Progenitor cell of endocrine pancreas (in vitro differentiated cells): ENCODE measurements at regions not wholly inside any gene's neighbourhood (a gene's known extent, or its start where the extent isn't known, plus 50 kb on each side); places are given as distances from the start of the nearest gene placed in this dataset.
"Not testable (repeated sequence)": the region's sequence is repeated elsewhere in the genome, so short reads cannot be mapped to it uniquely, and the experiment has no call there.

Experiments
- DNase-seq: peaks from one replicate; pipeline ENCODE4 v3.0.0; 2021; ENCODE audit warnings: low spot score; ENCODE audit not compliant: unreplicated experiment
- H3K27ac Mint-ChIP-seq: 2 replicates; pipeline ENCODE4 v1.8.0; 2021; ENCODE audit warnings: mild to moderate bottlenecking, moderate library complexity, mixed read lengths
- H3K27me3 Mint-ChIP-seq: 2 replicates; pipeline ENCODE4 v1.8.0; 2021; ENCODE audit warnings: mixed read lengths
- H3K36me3 Mint-ChIP-seq: 2 replicates; pipeline ENCODE4 v1.8.0; 2022; ENCODE audit warnings: mixed read lengths; ENCODE audit not compliant: insufficient read depth
- H3K4me1 Mint-ChIP-seq: 2 replicates; pipeline ENCODE4 v1.8.0; 2021; ENCODE audit warnings: low read depth, mixed read lengths
- H3K4me3 Mint-ChIP-seq: 2 replicates; pipeline ENCODE4 v1.8.0; 2021; ENCODE audit warnings: low read depth, mild to moderate bottlenecking, moderate library complexity, mixed read lengths
- H3K9me3 Mint-ChIP-seq: 2 replicates; pipeline ENCODE4 v1.8.0; 2021; ENCODE audit warnings: low read depth, mixed read lengths
- CTCF ChIP-seq: fragments of 200-600 bp; sonication (generic); IDR thresholded peaks from one replicate; pipeline ENCODE4 v1.5.0; 2021; ENCODE audit warnings: antibody characterized with exemption, mild to moderate bottlenecking; ENCODE audit not compliant: unreplicated experiment

GRCh38 chr3:22856811-22857210, 346.3 kb upstream of the UBE2E2 start:
- no peak for TF ChIP-seq CTCF
- Mint-ChIP-seq H3K36me3 (no peaks in the 10 kb centered on the region), H3K27ac (no peak overlapping the region), H3K4me3 (no peak overlapping the region), H3K9me3 (no peaks in the 10 kb centered on the region), H3K4me1 (peaks cover 1% of the 10 kb centered on the region), H3K27me3 (no peaks in the 10 kb centered on the region)
- DNase-seq, result no peak

- Mint-ChIP-seq H3K27me3 (no peaks in the 10 kb centered on the region), H3K27ac (no peak overlapping the region), H3K9me3 (no peaks in the 10 kb centered on the region), H3K4me1 (peaks cover 1% of the 10 kb centered on the region), H3K4me3 (no peak overlapping the region), H3K36me3 (no peaks in the 10 kb centered on the region)
- no peak for DNase-seq
- no peak for TF ChIP-seq CTCF
Observed at GRCh38 chr3:22858486-22858885, 344.6 kb upstream of the UBE2E2 start.

DNA sequence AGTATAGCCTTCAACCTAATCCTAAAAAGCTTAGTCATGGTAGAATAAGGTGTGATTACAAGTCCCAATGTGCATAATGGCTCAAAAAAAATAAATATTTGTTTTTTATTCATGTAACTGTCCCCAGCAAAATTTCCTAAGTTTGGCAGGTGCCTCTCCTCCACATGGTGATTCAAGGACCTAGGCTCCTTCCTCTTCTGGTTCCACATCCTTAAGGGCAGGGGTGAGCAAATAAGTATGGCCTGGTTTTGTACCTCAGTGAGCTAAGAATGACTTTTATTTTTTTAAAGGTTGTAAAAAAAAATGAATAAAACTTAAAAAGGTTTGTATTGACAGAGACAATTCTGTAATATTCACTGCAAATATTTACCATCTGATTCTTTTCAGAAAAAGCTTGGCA, 343.5 kb upstream of the UBE2E2 start:
- Mint-ChIP-seq H3K4me3 (no peak overlapping the region), H3K4me1 (peaks cover 1% of the 10 kb centered on the region), H3K27me3 (no peaks in the 10 kb centered on the region), H3K27ac (no peak overlapping the region), H3K36me3 (no peaks in the 10 kb centered on the region), H3K9me3 (no peaks in the 10 kb centered on the region)
- TF ChIP-seq CTCF, result no peak
- no peak for DNase-seq

- Mint-ChIP-seq H3K4me1 (peaks cover 1% of the 10 kb centered on the region), H3K27ac (no peak overlapping the region), H3K9me3 (no peaks in the 10 kb centered on the region), H3K36me3 (no peaks in the 10 kb centered on the region), H3K27me3 (no peaks in the 10 kb centered on the region), H3K4me3 (no peak overlapping the region)
- DNase-seq, result no peak
- TF ChIP-seq CTCF, result no peak
Observed at GRCh38 chr3:22861426-22861825, 341.7 kb upstream of the UBE2E2 start.

DNA sequence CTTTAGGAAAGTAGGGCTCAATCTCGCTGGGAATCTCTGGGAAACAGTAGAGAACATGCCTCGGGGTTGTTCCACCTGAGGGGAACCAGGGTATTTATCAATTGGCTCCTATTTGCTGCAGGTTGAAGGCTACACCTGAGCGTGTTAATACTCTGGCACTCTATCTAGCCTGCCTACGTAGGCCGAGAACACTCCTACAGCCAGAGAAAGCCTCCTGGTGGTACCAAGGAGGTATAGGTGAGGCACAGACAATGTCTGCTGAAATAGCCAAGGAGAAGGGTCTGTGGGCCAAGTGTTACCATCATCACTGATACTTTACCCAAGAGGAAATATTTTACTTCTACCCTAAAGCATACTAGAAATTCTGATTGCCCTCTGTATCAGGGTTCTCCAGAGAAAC, 341.0 kb upstream of the UBE2E2 start:
- Mint-ChIP-seq H3K9me3 (no peaks in the 10 kb centered on the region), H3K4me3 (no peak overlapping the region), H3K4me1 (peaks cover 1% of the 10 kb centered on the region)

GRCh38 chr3:22882834-22883233, 320.3 kb upstream of the UBE2E2 start:
- not testable (repeated sequence) for H3K36me3 Mint-ChIP-seq, H3K4me1 Mint-ChIP-seq, H3K4me3 Mint-ChIP-seq, H3K27me3 Mint-ChIP-seq, DNase-seq, H3K9me3 Mint-ChIP-seq, H3K27ac Mint-ChIP-seq

More for the DNA sequence above, 341.0 kb upstream of the UBE2E2 start:
- H3K27me3 Mint-ChIP-seq, result no peaks in the 10 kb centered on the region
- no peaks in the 10 kb centered on the region for H3K36me3 Mint-ChIP-seq
- no peak overlapping the region for H3K27ac Mint-ChIP-seq
- no peak for DNase-seq
- TF ChIP-seq CTCF, result peak; percentile 27
